GM23248 (cell line): ENCODE measurements at regions not wholly inside any gene's neighbourhood (a gene's known extent, or its start where the extent isn't known, plus 50 kb on each side); places are given as distances from the start of the nearest gene placed in this dataset.

ENCODE experiments used
- EZH2 ChIP-seq: fragments of 200-600 bp; sonication (generic); IDR thresholded peaks from 2 replicates; pipeline ENCODE4 v1.6.1; 2018; ENCODE audit warnings: antibody characterized with exemption, mild to moderate bottlenecking; ENCODE audit not compliant: insufficient read depth, poor library complexity, severe bottlenecking
- EZH2phosphoT487 ChIP-seq: fragments of 200-600 bp; sonication (generic); IDR thresholded peaks from 2 replicates; pipeline ENCODE4 v1.6.1; 2018; ENCODE audit warnings: antibody characterized with exemption, moderate library complexity, mild to moderate bottlenecking, low read depth; ENCODE audit not compliant: insufficient read depth

DNA sequence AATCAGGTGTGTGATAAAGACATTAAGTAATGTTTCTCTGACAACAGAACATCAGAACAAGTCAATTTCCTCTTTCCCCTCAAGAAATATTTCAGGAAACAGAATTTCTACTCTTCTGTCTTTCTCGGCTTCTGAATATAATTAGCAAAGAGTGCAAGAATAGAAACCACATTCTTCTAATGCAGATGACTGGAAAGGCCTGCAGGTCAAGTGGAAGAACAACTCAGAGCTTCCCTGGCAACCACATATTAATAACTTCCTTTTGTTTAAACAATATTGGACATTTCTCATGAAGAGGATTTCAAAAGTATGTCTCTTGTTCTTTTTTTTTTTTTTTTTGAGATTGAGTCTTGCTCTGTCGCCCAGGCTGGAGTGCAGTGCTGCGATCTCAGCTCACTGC lies 225.5 kb downstream of the PARM1 start:
- TF ChIP-seq EZH2 (no peak), EZH2phosphoT487 (no peak)
